ENCODE measurements at regions not wholly inside any gene's neighbourhood (a gene's known extent, or its start where the extent isn't known, plus 50 kb on each side); places are given as distances from the start of the nearest gene placed in this dataset.

- DNase-seq (ENCODE audit: low read depth in 2 of 2, low spot score in 1 of 2): no peak
Measured at GRCh38 chr2:8462899-8463648, 218.8 kb upstream of the ID2 start.

- no peak for DNase-seq (ENCODE audit: low read depth in 2 of 2, low spot score in 1 of 2)
Measured at GRCh38 chr2:8465560-8465959, 216.3 kb upstream of the ID2 start.

DNA sequence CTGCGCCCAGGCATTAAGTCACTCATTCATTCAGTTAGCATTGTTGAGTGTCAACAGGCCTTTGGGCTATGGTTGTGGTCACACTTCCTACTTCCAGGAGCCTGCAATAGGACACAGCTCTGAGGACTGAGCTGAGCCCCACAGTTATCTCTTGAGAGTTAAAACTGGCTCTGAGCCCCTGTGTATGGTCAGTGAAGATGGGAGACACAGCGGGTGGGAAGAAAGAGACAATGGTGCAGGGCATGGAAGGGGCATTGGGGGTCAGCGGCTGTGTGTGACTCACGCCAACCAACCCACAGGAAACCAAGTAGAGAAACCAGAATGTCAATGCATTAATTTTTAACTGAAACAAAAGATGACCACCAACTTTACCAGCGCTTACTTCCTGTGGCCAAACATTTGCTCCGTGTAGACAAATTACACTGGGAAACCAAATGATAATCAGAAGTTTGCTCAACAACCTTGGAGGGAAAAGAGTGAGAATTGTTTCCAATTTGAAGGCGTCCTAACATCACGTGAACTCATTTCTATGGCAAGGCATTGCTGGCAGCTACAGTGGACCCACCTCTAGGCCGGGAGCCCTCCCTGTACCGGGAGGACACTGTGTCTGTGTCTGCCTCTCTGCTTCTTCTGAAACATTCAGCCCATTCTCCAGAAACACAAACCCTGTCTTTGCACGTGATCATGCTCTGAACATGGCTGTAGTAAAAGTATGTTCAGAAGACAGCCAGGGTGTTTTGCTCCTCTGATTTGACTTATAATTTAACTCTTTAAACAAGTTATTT lies 212.0 kb upstream of the ID2 start:
- no peak for DNase-seq (ENCODE audit: low read depth in 2 of 2, low spot score in 1 of 2)

GRCh38 chr2:8472545-8473323 lies 209.1 kb upstream of the ID2 start:
- no peak for DNase-seq (ENCODE audit: low read depth in 2 of 2, low spot score in 1 of 2)

GRCh38 chr2:8475349-8476031 lies 206.4 kb upstream of the ID2 start:
- no peak for DNase-seq (ENCODE audit: low read depth in 2 of 2, low spot score in 1 of 2)

DNA sequence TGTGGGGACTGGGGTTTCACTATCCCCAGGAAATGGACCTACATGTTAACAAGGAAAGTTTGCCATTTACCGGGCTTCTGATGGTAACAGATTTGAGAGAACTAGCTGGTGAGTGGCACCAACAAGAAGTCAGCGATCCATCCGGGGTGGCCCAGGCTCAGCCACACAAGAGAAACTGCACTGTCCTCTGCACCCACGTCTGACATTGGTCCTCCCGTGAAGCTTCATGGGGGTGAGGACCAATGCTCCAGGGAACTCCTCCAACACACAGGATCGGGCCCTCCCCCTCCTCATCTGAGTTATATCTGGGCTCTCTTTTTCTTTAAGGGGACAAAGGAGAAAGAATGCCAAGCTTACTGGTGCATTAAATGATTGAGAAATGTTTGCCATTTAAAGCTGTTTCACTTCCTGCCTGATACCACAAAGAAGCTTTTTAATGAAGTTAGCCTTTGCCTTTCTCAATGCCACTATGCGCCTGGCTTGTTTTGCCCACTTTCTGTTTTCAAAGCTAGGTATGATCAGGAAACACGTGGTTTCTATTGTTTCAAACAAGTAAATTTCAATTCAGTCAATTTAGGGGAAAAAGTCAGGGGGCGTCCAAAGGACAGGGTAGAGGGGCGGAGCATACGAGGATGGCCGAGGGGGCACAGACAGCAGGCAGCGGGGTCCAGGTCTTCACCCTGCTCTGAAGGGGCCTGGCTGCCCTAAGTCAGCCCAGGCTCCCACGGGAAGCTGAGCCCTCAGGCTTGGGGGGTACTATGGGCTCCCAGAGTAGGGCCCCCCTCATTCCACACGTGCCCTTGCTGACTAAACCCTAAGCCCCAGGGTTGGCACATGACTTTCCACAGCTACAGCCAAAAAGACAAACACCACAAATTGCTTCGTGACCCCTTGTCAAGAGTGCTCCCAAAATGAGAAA lies 204.0 kb upstream of the ID2 start:
- DNase-seq (ENCODE audit: low read depth in 2 of 2, low spot score in 1 of 2): no peak

DNA sequence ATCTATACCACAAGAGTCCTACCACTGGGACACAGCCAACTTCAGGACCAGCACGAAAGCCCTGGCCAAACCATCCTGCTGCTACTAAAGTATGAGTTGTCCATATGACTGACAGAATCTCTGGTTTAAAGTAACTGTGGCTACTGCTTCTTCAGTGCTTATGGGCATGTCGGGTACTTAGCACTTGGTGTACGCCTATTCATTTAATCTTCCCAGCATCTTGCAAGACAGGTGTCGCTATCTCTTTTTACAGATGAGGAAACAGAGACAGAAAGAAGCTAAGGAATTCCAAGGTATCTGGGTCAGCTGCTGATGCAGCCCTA lies 203.4 kb upstream of the ID2 start:
- no peak for DNase-seq (ENCODE audit: low read depth in 2 of 2, low spot score in 1 of 2)

GRCh38 chr2:8479298-8479697 lies 202.6 kb upstream of the ID2 start:
- DNase-seq (ENCODE audit: low read depth in 2 of 2, low spot score in 1 of 2): no peak

DNA sequence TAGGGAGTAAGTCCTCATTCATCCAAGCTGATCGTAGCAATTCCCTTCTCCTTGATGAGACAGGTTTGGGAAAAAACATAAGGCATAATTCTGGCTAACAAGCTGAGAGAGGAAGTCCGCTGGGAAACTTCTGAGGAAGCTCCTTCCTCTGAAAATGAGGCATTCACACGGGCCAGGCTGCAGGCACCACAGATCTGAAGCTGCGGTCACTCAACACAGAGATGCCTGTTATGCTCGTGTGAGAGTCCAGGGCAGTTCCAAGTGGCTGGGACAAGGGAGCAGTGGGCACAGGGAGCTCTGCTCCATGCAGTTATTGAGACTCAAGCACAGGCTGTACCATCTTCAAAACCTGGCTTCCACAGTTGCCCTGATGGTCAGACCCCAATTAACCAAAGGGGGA lies 200.9 kb upstream of the ID2 start:
- no peak for DNase-seq (ENCODE audit: low read depth in 2 of 2, low spot score in 1 of 2)

- no peak for DNase-seq (ENCODE audit: low read depth in 2 of 2, low spot score in 1 of 2)
Measured at GRCh38 chr2:8481463-8482009, 200.3 kb upstream of the ID2 start.

- DNase-seq (ENCODE audit: low read depth in 2 of 2, low spot score in 1 of 2): no peak
Measured at GRCh38 chr2:8482432-8482831, 199.4 kb upstream of the ID2 start.

DNA sequence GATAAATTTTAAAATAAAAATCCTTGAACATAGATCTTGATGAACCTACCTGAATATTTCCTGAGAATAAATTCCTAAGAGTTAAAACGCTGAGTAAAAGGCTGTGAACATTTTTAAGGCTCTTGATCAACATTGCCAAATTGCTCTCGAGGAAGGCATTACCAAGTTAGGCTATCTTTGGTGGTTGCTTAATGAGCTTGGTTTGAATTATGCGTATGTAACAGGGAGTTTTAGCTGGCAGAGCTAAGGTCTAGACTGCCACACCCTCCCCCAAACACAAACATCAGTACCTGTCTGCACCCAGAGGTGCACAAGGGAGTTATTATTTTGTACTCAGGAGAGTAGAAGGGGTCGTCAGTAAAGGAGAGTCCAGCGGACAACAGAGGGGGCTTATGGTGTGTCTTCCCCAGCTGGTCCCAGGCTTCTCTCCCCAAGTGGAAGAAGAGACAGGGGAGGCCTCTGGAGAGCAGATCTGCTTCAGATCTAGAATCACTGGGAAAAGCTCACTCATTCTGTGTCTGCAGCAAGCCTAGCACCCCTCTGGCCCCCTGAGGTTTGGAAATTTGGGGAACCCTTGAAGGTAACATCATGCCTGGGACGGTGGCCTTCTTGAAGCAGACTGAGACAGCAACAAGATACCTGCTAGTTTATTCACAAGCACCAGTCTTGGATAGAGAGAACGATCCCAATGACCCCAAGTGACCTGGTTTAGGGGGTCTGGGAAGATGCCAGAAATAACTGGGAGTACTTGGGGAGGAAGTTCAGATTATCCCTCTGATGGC lies 197.2 kb upstream of the ID2 start:
- no peak for DNase-seq (ENCODE audit: low read depth in 2 of 2, low spot score in 1 of 2)

- no peak for DNase-seq (ENCODE audit: low read depth in 2 of 2, low spot score in 1 of 2)
Measured at GRCh38 chr2:8485736-8486135, 196.1 kb upstream of the ID2 start.

GRCh38 chr2:8486141-8486540 lies 195.7 kb upstream of the ID2 start:
- DNase-seq (ENCODE audit: low read depth in 2 of 2, low spot score in 1 of 2): no peak

GRCh38 chr2:8487461-8487932 lies 194.4 kb upstream of the ID2 start:
- no peak for DNase-seq (ENCODE audit: low read depth in 2 of 2, low spot score in 1 of 2)

- peak; percentile 35 to 57 for DNase-seq (ENCODE audit: low read depth in 2 of 2, low spot score in 1 of 2)
Measured at GRCh38 chr2:8488001-8488738, 193.7 kb upstream of the ID2 start.

DNA sequence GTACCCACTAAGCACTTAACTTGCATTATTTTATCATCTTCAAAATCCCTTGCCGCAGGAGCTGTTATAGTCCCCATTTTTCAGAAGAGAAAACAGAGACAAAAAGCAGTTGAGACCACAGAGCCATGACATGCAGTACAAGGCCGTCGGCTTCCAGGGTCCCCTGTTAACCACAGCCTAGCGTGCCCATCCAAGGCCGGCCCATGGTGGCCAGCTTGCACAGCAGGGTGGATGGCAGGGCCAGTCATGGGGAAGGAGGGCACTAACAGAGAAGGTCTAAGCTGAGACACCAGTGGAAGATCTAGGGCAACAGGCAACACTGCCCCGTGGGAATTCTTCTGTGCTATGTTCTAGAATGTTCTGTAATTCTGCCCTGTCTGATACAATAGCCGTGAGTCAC lies 192.6 kb upstream of the ID2 start:
- DNase-seq (ENCODE audit: low read depth in 2 of 2, low spot score in 1 of 2): no peak

DNA sequence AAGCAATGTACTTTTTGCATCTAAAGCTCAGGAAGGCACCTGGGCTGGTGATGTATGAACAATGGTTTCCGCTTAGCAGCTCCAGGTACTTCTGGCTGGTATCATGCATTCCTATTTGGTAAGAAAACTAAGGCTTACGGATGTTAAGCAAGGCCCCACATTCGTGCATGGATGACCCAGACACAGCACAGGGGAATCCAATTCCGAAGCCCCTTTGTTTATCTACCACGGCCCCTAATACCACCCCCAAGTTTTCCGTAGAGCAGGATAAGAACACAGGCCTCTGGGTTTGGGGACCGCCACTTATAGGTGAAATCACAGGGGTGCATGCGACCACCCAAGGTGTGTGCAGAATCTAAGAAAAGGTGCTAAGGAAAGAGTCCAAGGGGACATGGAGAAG lies 192.1 kb upstream of the ID2 start:
- no peak for DNase-seq (ENCODE audit: low read depth in 2 of 2, low spot score in 1 of 2)

Measured in stimulated activated CD8-positive, alpha-beta memory T cell treated with anti-CD3 and anti-CD28 coated beads, Interleukin-4, amount 100 ng/mL, for 4 hours (primary cell).